ENCODE measurements at regions not wholly inside any gene's neighbourhood (a gene's known extent, or its start where the extent isn't known, plus 50 kb on each side); places are given as distances from the start of the nearest gene placed in this dataset.
A peak's percentile ranks its signal among the peaks of the same experiment; 100 is the strongest.

- BruUV-seq (replicated peaks) = no TSS peak
- H3K9me1 ChIP-seq (ENCODE audit: control insufficient read depth, insufficient read depth, low read length) = no peaks in the 10 kb centered on the region
- intact Hi-C loops (cut with micrococcal nuclease) = no loop called here
- no peaks in the 10 kb centered on the region; the same call in 2 of the 3 replicates for H3K36me3 ChIP-seq (ENCODE audit: control insufficient read depth, insufficient read depth, low read length)
- DNase-seq (ENCODE audit: extremely low read depth in 1 of 4, low spot score in 3 of 4) (peak in 3 of 4 experiments; percentile 18 to 29 (median 18)), FAIRE-seq (no peak), ATAC-seq (peak; percentile 14; the same call in 2 of the 3 replicates)
- H3K4me1 ChIP-seq (replicated peaks in 1 of 2; ENCODE audit: control insufficient read depth in 2 of 2, insufficient read depth in 2 of 2, low read length in 2 of 2) = peaks cover 0 to 64% of the 10 kb centered on the region in 2 experiments; a peak in 4 of 5 replicates
- WGBS (ENCODE audit: insufficient coverage, low coverage, missing lambda C conversion rate) = 12% methylated on average over 7 of the region's 8 CpGs
- peak overlapping the region; percentile 72 for H3K4me2 ChIP-seq (ENCODE audit: insufficient read depth, low read length)
- peak overlapping the region; percentile 96 for H3K27ac ChIP-seq (ENCODE audit: extremely low read depth, low read depth, low read length)
- ChIA-PET CTCF (ENCODE audit: low intra/inter-chr PET ratio) (no interaction called here), POLR2A (interaction anchor here (1.0 to 3.8 kb wide), 3 partner anchors 11 to 21 kb away, joined by 4 to 14 read pairs (median 4); no protein-coding TSS in a partner anchor)
- in situ Hi-C loops (cut with MboI) = no loop called here
- no peaks in the 10 kb centered on the region for H3K9me3 ChIP-seq (replicated peaks; ENCODE audit: control insufficient read depth, insufficient read depth, low read depth, low read length)
- H4K20me1 ChIP-seq (replicated peaks; ENCODE audit: control insufficient read depth, insufficient read depth, low read length) = no peaks in the 10 kb centered on the region
- no peak overlapping the region for H3K4me3 ChIP-seq
- no peaks in the 10 kb centered on the region for H3K27me3 ChIP-seq (ENCODE audit: control insufficient read depth in 2 of 2, insufficient read depth in 2 of 2, low read length in 2 of 2)
- H3K9ac ChIP-seq (ENCODE audit: insufficient read depth in 1 of 2, low read depth in 2 of 2, low read length in 2 of 2) = peak overlapping the region; percentile 68 to 83; a peak in 3 of 4 replicates
- H3K79me2 ChIP-seq (ENCODE audit: control insufficient read depth, insufficient read depth, low read length) = no peaks in the 10 kb centered on the region
- H2AFZ ChIP-seq (ENCODE audit: low read depth, low read length) = peak overlapping the region; percentile 97
- no peak for TF ChIP-seq E2F5 (CRISPR knock-in tag; IDR thresholded peaks at IDR 0.05)
- peak; percentile 28; the same call in 1 of the 2 replicates for TF ChIP-seq VEZF1 (CRISPR knock-in tag; IDR thresholded peaks at IDR 0.05)
- no peak for TF ChIP-seq ZFP36 (IDR thresholded peaks at IDR 0.05; ENCODE audit: low read depth, low read length, partially characterized antibody)
- no peak for TF ChIP-seq ARID1B (IDR thresholded peaks at IDR 0.05)
- no peak for TF ChIP-seq BRD9 (IDR thresholded peaks at IDR 0.05; ENCODE audit: low read depth, partially characterized antibody)
- TF ChIP-seq ZKSCAN3 (CRISPR knock-in tag; IDR thresholded peaks at IDR 0.05) = no peak
- TF ChIP-seq BRCA1 (IDR thresholded peaks at IDR 0.05) = no peak
- no peak for TF ChIP-seq BRCA1 (CRISPR knock-in tag; IDR thresholded peaks at IDR 0.05)
- TF ChIP-seq MXI1 (IDR thresholded peaks at IDR 0.05; ENCODE audit: low read depth, low read length) = no peak
- TF ChIP-seq ZNF212 (CRISPR knock-in tag; IDR thresholded peaks at IDR 0.05) = no peak
- TF ChIP-seq ADNP (tag; IDR thresholded peaks at IDR 0.05) = no peak
- no peak for TF ChIP-seq FOXJ2 (tag; IDR thresholded peaks at IDR 0.05)
- TF ChIP-seq ZBED1 (IDR thresholded peaks at IDR 0.05) = no peak
- TF ChIP-seq RFX7 (CRISPR knock-in tag; IDR thresholded peaks at IDR 0.05) = no peak
- TF ChIP-seq SMAD4 (CRISPR knock-in tag; conservative IDR thresholded peaks at IDR 0.05) = peak; percentile 26; the same call in 1 of the 2 replicates
- TF ChIP-seq GABPA (tag; conservative IDR thresholded peaks at IDR 0.05; ENCODE audit: low read depth) = peak; percentile 61
- no peak for TF ChIP-seq EGR1 (conservative IDR thresholded peaks at IDR 0.05)
- TF ChIP-seq DMBX1 (CRISPR knock-in tag; IDR thresholded peaks at IDR 0.05; ENCODE audit: borderline replicate concordance) = peak; percentile 54; the same call in 1 of the 2 replicates
- no peak for TF ChIP-seq ZNF140 (CRISPR knock-in tag; IDR thresholded peaks at IDR 0.05)
- TF ChIP-seq RBM22 (IDR thresholded peaks at IDR 0.05; ENCODE audit: low read depth, low read length, poor library complexity, severe bottlenecking) = no peak
- TF ChIP-seq FIP1L1 (IDR thresholded peaks at IDR 0.05; ENCODE audit: low read depth, low read length, poor library complexity, severe bottlenecking) = no peak
- TF ChIP-seq ZNF239 (CRISPR knock-in tag; IDR thresholded peaks at IDR 0.05) = no peak
- TF ChIP-seq RBM34 (IDR thresholded peaks at IDR 0.05; ENCODE audit: borderline replicate concordance, insufficient read depth, low read length) = no peak
These were observed 318.9 kb upstream of the F9 start for GRCh38 chrX:139211568-139212182.
